HG02642 (cell line): ENCODE measurements at regions not wholly inside any gene's neighbourhood (a gene's known extent, or its start where the extent isn't known, plus 50 kb on each side); places are given as distances from the start of the nearest gene placed in this dataset.
"Not testable (repeated sequence)": the region's sequence is repeated elsewhere in the genome, so short reads cannot be mapped to it uniquely, and the experiment has no call there.

Experiments used
- ATAC-seq: cut with Tn5 transposase; IDR thresholded peaks from one replicate; pipeline ENCODE4 v1.9.1; 2021; ENCODE audit warnings: mild to moderate bottlenecking; ENCODE audit not compliant: unreplicated experiment, poor library complexity

DNA sequence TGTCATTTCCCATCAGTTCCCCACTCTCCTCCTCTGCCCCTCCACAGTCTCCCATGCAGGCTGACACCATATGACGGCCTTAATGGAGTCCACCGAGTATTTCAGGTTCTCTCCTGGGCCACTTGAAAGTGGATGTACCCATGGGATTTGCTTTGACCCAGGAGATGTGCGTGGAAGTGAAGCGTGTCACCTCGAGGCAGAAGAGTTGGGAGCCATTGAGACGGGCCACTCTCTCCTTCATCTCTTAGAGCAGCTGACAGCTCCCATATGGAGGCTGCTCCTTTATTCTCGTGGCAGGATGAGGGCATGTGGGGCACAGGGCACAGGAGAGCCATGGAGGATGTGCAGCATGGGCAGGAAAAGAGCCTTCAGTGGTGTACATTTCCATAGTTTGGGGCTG lies 144.7 kb upstream of the CRYM start:
- ATAC-seq, result not testable (repeated sequence)

DNA sequence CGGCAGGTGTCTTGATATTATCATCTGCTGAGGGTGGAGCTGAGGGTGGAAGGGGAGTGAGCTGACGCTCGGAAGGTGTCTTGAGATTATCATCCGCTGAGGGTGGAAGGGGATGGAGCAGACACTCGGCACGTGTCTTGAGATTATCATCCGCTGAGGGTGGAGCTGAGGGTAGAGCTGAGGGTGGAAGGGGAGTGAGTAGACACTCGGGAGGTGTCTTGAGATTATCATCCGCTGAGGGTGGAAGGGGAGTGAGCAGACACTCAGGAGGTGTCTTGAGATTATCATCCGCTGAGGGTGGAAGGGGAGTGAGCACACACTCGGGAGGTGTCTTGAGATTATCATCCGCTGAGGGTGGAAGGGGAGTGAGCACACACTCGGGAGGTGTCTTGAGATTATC lies 126.6 kb upstream of the CRYM start:
- ATAC-seq, result not testable (repeated sequence)

- not testable (repeated sequence) for ATAC-seq
Measured at GRCh38 chr16:21397866-21398265, 119.8 kb upstream of the CRYM start.

DNA sequence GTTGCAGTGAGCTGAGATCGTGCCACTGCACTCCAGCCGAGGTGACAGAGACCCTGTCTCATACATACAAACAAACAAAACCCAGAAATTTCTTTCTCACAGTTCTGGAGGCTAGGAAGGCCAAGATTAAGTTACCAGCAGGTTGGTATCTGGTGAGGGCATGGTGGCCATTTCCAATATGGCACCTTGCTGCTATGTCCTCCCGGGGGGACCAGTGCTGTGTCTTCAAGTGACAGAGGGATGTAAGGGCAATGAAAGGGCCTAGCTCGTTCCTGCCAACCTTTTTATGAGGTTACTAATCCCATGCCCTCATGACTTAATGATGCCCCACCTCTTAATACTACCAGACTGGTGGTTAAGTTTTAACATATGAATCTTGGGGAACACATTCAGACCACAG lies 118.5 kb upstream of the CRYM start:
- ATAC-seq, result not testable (repeated sequence)

DNA sequence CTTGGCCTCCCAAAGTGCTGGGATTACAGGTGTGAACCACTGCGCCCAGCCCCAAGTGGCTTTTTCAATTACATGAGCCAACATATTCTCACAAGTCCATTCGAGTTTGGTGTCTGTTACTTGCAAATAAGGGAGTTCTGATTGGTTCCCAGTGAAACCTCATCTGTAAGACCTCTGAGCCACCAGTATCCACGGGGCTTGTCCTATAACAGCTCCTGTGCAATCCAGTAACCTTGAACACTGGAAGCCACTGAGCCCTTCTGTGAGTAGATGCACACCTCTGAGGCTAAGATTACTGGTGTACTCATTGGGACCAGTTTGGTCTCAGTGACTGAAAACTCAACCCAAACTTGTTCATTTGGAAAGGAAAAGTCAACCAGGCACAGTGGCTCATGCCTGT lies 112.5 kb upstream of the CRYM start:
- not testable (repeated sequence) for ATAC-seq

GRCh38 chr16:21389860-21390259 lies 111.8 kb upstream of the CRYM start:
- not testable (repeated sequence) for ATAC-seq

DNA sequence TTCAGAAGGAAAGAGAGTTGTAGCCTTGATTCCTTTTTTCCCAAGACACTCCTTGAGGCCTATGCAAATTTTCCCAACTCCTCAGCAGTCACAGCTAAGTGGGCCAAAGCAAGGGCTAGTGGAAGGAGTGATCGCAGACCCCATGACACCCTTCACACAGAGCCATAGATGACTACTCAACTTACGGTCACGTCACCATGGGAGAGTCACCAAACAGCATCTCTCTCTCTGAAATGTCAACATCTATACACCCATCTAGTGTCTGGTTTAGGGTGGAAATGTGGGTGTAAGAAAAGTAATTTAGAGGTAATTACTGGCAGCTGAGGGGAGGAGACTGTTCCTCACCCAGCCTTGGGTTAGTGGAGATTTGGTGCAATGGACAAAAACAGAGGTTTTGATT lies 109.7 kb upstream of the CRYM start:
- not testable (repeated sequence) for ATAC-seq

- ATAC-seq, result not testable (repeated sequence)
Measured at GRCh38 chr16:21386201-21386915, 108.3 kb upstream of the CRYM start.

GRCh38 chr16:21383682-21384081 lies 105.6 kb upstream of the CRYM start:
- ATAC-seq, result not testable (repeated sequence)

GRCh38 chr16:21379645-21380044 lies 101.6 kb upstream of the CRYM start:
- not testable (repeated sequence) for ATAC-seq

DNA sequence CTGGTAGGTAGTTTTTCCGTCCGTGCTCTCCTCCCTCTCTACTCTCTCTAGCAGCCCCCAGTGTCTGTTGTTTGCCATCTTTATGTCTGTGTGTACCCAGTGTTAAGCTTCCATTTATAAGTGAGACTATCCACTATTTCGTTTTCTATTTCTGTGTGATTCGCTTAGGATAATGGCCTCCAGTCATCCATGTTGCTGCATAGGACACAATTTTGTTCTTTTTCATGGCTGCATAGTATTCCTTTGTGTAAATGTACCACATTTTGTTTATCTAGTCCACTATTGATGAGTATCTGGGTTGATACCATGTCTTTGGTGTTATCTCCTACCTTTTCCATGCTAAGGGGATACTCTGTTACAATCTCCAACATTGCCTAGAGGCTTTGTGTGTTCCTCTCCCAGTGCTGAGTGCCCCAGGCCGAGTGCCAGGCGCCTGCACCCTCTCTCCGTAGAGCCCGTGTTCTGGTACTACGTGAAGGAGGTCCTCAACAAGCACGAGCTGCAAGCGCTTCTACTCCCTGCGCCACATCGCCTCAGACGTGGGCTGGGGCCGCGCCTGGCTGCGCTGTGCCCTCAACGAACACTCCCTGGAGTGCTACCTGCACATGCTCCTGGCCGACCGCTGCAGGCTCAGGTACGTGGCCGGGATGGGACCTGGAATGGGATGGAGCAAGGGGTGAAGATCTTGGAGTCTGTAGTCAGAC lies 98.3 kb upstream of the CRYM start:
- ATAC-seq, result not testable (repeated sequence)

DNA sequence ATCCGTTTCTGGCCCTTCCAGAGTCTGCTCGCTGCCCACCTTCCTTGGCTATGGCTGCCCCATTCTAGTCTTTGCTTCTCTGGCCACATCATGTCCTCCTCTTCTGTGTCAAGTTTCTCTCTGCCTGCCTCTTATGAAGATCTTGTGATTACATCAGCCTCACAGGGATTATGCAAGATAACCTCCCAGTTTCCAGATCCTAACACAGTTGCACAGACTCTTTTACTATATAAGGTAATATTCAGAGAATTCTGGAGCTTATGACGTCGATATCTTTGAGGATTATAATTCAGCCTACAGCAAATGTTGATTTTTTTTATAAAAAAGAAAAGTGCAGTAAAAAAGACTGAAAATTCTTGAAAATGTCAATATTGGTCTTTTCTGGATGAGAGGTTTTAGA lies 97.2 kb upstream of the CRYM start:
- ATAC-seq, result not testable (repeated sequence)

GRCh38 chr16:21373454-21373853 lies 95.4 kb upstream of the CRYM start:
- not testable (repeated sequence) for ATAC-seq

GRCh38 chr16:21372862-21373261 lies 94.8 kb upstream of the CRYM start:
- not testable (repeated sequence) for ATAC-seq

DNA sequence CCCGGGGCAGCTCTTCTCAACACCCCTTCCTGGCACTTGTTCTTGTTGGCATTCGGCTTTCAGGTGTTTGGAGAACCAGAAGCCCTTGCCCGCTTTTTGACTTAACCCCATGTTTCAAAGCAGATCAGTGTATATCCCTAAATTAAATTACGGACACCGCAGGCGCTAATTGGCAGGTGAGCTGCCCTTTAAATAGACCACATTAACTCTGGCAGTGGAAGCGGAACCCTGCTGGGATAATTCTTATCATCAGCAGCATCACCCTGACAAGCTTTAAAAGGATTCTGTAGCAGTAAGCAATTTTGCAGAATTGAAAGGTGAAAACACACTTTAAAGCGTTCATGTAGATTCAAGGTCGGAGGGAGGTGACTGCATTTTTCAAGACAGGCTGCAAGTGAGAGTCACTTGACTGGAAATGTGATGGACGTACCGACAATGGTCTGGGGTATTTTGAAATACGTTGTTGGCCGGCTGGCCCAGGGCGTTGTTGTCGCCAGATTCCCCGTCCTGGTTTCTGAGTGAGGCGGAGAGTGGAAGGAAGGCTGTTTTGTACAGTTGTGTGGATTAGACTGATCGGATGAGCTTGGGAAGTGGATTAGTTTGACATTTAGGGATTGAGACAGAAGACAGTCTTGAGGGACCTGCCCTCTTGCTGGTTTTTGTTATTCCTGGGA lies 94.2 kb upstream of the CRYM start:
- not testable (repeated sequence) for ATAC-seq

- not testable (repeated sequence) for ATAC-seq
Measured at GRCh38 chr16:21370791-21371190, 92.7 kb upstream of the CRYM start.

DNA sequence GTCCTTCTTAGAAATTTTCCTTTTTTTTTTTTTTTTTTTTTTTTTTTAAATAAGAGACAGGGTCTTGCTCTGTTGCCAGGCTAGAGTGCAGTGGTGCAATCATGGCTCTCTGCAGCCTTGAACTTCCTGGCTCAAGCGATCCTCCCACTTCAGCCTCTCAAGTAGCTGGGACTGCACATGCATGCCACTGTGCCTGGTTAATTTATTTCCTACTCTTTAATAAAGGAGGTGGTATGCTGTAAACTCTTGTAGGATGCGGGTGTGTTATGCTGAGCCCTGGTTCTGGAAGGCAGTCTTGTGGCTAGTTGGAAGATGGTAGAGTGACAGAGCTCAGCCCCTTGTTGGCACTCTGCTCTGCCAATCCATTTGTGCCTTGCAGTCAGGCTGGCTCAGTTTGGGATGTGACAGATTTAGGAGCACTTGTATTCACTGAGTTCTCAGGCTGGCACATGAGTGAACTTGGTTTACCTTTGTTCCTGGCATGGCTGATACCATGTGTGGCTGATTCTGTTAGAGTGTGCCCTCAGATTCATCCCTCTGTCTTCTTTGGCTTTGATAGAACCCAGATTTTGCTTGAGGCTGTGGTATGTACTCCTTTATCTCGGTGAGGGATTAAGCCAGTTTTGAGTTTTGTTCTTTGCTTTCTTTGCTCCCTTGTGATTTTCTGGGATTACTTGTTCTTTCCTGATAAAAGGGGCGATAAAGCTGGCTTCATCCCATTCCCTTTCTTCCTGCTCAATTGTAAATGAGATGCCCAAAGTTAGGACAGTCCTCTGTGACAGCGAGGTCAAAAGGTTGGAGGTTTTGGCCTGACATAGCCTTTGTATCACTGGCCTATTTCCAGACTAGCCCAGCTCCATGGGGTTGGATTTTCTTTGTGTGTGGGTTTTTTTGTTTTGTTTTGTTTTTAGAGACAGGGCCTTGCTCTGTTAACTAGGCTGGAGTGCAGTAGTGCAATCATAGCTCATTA lies 91.2 kb upstream of the CRYM start:
- not testable (repeated sequence) for ATAC-seq

DNA sequence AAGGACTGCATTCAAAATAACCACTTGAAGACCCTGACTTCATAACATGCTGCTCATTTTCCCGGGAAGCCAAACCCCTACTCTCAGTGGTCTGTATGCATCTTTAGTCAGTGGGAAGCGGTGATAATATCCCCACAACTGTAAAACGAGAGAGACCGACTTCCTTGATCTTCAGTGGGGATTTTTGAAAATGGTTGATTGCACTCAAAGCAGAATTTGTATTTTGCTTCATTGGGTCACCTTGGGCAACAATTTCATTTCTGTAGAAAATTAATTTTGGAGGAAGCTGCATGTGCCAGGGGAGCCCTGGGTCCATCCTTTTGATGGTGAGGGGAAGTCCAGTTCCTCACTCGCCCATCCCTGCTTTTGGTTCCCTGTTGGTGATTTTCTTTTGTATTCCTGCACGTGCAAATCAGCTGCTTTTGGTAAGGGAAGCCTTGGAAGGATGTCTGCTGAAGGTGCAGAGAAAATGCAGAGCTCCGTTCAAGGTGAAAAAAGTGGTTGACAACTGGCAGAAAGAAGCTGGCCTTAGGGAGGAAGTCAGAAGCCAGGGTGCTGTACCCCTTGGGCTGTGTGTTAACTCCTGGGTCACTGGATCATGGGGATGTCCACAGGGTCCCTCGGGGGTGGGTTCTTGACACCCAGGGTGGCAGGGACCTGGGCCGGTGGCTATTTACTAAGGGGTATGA lies 89.8 kb upstream of the CRYM start:
- not testable (repeated sequence) for ATAC-seq

- not testable (repeated sequence) for ATAC-seq
Measured at GRCh38 chr16:21366998-21367397, 88.9 kb upstream of the CRYM start.
